HEK293 (cell line): ENCODE measurements at regions not wholly inside any gene's neighbourhood (a gene's known extent, or its start where the extent isn't known, plus 50 kb on each side); places are given as distances from the start of the nearest gene placed in this dataset.

Source experiments
- CTCF ChIA-PET: fragments of 350-600 bp; formaldehyde crosslinking; extraction: SDS; loops from one replicate; lab custom pipeline; 2021; ENCODE audit warnings: antibody characterized with exemption; lab: Yijun Ruan, JAX
- POLR2A ChIA-PET: fragments of 300-600 bp; formaldehyde crosslinking; extraction: SDS; loops from one replicate; lab custom pipeline; 2020; ENCODE audit warnings: antibody characterized with exemption, inconsistent platforms; lab: Yijun Ruan, JAX
- H3K27ac ChIP-seq: fragments of 200-500 bp; sonication (Bioruptor generic); 2 replicates; pipeline ENCODE4 v1.5.1; 2014; ENCODE audit warnings: low read depth, low read length, control low read depth, inconsistent platforms; ENCODE audit errors: extremely low read depth
- H3K36me3 ChIP-seq, 2 experiments: fragments of 200-500 bp in 1 of 2; sonication (Bioruptor generic) in 1 of 2; 1 replicate in 1 of 2; 2 replicates in 1 of 2; pipeline ENCODE4 v1.5.1; 2014 to 2017; ENCODE audit warnings: inconsistent platforms in 2 of 2, low read length in 2 of 2; ENCODE audit not compliant: control insufficient read depth in 2 of 2, insufficient read depth in 1 of 2
- H3K4me1 ChIP-seq: fragments of 200-500 bp; sonication (Bioruptor generic); 2 replicates; pipeline ENCODE4 v1.5.1; 2014; ENCODE audit warnings: mild to moderate bottlenecking, low read length, inconsistent platforms; ENCODE audit not compliant: control insufficient read depth, insufficient read depth
- H3K4me3 ChIP-seq: 2 replicates; pipeline ENCODE4 v1.5.1; 2011; ENCODE audit warnings: low read depth, mild to moderate bottlenecking, control low read depth, low read length, moderate library complexity
- H3K9me3 ChIP-seq: fragments of 200-500 bp; sonication (Bioruptor generic); 2 replicates; pipeline ENCODE4 v1.5.1; 2014; ENCODE audit warnings: low read depth, low read length, inconsistent platforms; ENCODE audit not compliant: control insufficient read depth, insufficient read depth
- BCL11A ChIP-seq: fragments of 450-650 bp; formaldehyde crosslinking; IDR thresholded peaks from 2 replicates; pipeline ENCODE4 v1.5.1; 2016; ENCODE audit warnings: low read depth, missing biosample characterization, missing genetic modification characterization
- EGR2 ChIP-seq: fragments of 450-650 bp; formaldehyde crosslinking; IDR thresholded peaks from 2 replicates; pipeline ENCODE4 v1.5.1; 2016; ENCODE audit warnings: low read depth, missing biosample characterization, missing genetic modification characterization
- FEZF1 ChIP-seq: fragments of 450-650 bp; formaldehyde crosslinking; IDR thresholded peaks from 2 replicates; pipeline ENCODE4 v1.5.1; 2016; ENCODE audit warnings: missing biosample characterization, missing genetic modification characterization
- MEIS1 ChIP-seq: sonication (generic); formaldehyde crosslinking; IDR thresholded peaks from 2 replicates; pipeline ENCODE4 v1.8.1; 2022; ENCODE audit warnings: missing genetic modification reagents, mild to moderate bottlenecking, borderline replicate concordance
- PATZ1 ChIP-seq: fragments of 450-650 bp; formaldehyde crosslinking; IDR thresholded peaks from 2 replicates; pipeline ENCODE4 v1.5.1; 2016; ENCODE audit warnings: missing biosample characterization, missing genetic modification characterization
- REPIN1 ChIP-seq: fragments of 450-650 bp; formaldehyde crosslinking; IDR thresholded peaks from 2 replicates; pipeline ENCODE4 v1.5.1; 2017; ENCODE audit warnings: missing biosample characterization, missing genetic modification characterization, low read depth
- SCRT2 ChIP-seq: fragments of 450-650 bp; formaldehyde crosslinking; IDR thresholded peaks from 2 replicates; pipeline ENCODE4 v1.5.1; 2016; ENCODE audit warnings: missing biosample characterization, missing genetic modification characterization
- SP2 ChIP-seq: fragments of 450-650 bp; formaldehyde crosslinking; IDR thresholded peaks from 2 replicates; pipeline ENCODE4 v1.5.1; 2016; ENCODE audit warnings: missing biosample characterization, missing genetic modification characterization
- TCF7L2 ChIP-seq: IDR thresholded peaks from 2 replicates; pipeline ENCODE4 v1.6.1; 2011; ENCODE audit warnings: low read depth, mild to moderate bottlenecking, inconsistent platforms, low read length, moderate library complexity, borderline replicate concordance
- ZFP3 ChIP-seq: fragments of 450-650 bp; formaldehyde crosslinking; IDR thresholded peaks from 2 replicates; pipeline ENCODE4 v1.5.1; 2016; ENCODE audit warnings: low read depth, missing biosample characterization, missing genetic modification characterization
- ZFP69B ChIP-seq: fragments of 450-650 bp; formaldehyde crosslinking; IDR thresholded peaks from 2 replicates; pipeline ENCODE4 v1.5.1; 2016; ENCODE audit warnings: missing biosample characterization, missing genetic modification characterization
- ZNF19 ChIP-seq: fragments of 450-650 bp; formaldehyde crosslinking; IDR thresholded peaks from 2 replicates; pipeline ENCODE4; 2016; ENCODE audit warnings: missing biosample characterization, missing genetic modification characterization, low read depth
- ZNF223 ChIP-seq: fragments of 450-650 bp; formaldehyde crosslinking; IDR thresholded peaks from 2 replicates; pipeline ENCODE4 v1.5.1; 2016; ENCODE audit warnings: missing biosample characterization, missing genetic modification characterization
- ZNF302 ChIP-seq: fragments of 450-650 bp; formaldehyde crosslinking; IDR thresholded peaks from 2 replicates; pipeline ENCODE4 v1.5.1; 2016; ENCODE audit warnings: missing biosample characterization, missing genetic modification characterization, low read depth
- ZNF416 ChIP-seq: fragments of 450-650 bp; formaldehyde crosslinking; IDR thresholded peaks from 2 replicates; pipeline ENCODE4 v1.5.1; 2016; ENCODE audit warnings: missing biosample characterization, missing genetic modification characterization
- ZNF510 ChIP-seq: fragments of 450-650 bp; formaldehyde crosslinking; IDR thresholded peaks from 2 replicates; pipeline ENCODE4 v1.5.1; 2018; ENCODE audit warnings: mild to moderate bottlenecking, missing genetic modification characterization, missing biosample characterization; ENCODE audit not compliant: insufficient replicate concordance
- ZNF549 ChIP-seq: fragments of 450-650 bp; IDR thresholded peaks from 2 replicates; pipeline ENCODE4 v1.5.1; 2018; ENCODE audit warnings: missing biosample characterization, missing genetic modification characterization, mild to moderate bottlenecking, inconsistent platforms, moderate library complexity
- ZNF701 ChIP-seq: fragments of 450-650 bp; formaldehyde crosslinking; IDR thresholded peaks from 2 replicates; pipeline ENCODE4 v1.5.1; 2016; ENCODE audit warnings: missing biosample characterization, missing genetic modification characterization
- ZNF76 ChIP-seq: fragments of 450-650 bp; formaldehyde crosslinking; IDR thresholded peaks from 2 replicates; pipeline ENCODE4; 2016; ENCODE audit warnings: low read depth, missing biosample characterization, missing genetic modification characterization, borderline replicate concordance
- ZNF843 ChIP-seq: fragments of 450-650 bp; formaldehyde crosslinking; IDR thresholded peaks from 2 replicates; pipeline ENCODE4 v1.5.1; 2016; ENCODE audit warnings: missing biosample characterization, missing genetic modification characterization
- ZSCAN16 ChIP-seq: fragments of 450-650 bp; formaldehyde crosslinking; IDR thresholded peaks from 2 replicates; pipeline ENCODE4 v1.5.1; 2016; ENCODE audit warnings: missing biosample characterization, missing genetic modification characterization
- TF ChIP-seq, protein P1 (sequence below): fragments of 450-650 bp; formaldehyde crosslinking; IDR thresholded peaks from 2 replicates; pipeline ENCODE4 v1.5.1; 2016; ENCODE audit warnings: missing biosample characterization, missing genetic modification characterization

DNA sequence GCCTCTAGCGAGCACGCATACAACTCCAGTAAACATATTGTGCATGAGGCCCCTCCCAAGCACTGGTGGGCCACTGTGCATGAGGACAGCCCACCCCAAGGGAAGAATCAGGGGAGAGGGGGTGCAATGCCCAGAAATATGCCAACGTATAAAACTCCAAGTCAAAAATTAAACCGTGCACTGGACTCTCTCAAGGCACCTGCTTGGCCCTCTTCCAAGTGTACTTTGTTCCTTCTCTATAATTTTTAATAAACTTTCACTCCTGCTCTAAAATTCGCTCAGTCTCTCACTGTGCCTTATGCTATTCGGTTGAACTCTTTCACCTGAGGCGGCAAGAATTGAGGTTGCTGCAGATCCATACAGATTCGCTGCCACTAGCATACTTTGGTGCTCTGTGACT, 465.3 kb upstream of the TENM4 start:
- ChIA-PET POLR2A (no interaction called here), CTCF (no interaction called here)
- TF ChIP-seq ZFP3 (tag by site-specific recombination) (no peak), ZNF701 (tag by site-specific recombination) (no peak), ZNF76 (tag by site-specific recombination) (no peak), EGR2 (no peak), ZNF510 (tag by site-specific recombination) (no peak), FEZF1 (tag by site-specific recombination) (no peak), PATZ1 (no peak), REPIN1 (tag by site-specific recombination) (no peak), ZNF549 (no peak), ZNF416 (tag by site-specific recombination) (no peak)
- TF ChIP-seq, protein P1, sequence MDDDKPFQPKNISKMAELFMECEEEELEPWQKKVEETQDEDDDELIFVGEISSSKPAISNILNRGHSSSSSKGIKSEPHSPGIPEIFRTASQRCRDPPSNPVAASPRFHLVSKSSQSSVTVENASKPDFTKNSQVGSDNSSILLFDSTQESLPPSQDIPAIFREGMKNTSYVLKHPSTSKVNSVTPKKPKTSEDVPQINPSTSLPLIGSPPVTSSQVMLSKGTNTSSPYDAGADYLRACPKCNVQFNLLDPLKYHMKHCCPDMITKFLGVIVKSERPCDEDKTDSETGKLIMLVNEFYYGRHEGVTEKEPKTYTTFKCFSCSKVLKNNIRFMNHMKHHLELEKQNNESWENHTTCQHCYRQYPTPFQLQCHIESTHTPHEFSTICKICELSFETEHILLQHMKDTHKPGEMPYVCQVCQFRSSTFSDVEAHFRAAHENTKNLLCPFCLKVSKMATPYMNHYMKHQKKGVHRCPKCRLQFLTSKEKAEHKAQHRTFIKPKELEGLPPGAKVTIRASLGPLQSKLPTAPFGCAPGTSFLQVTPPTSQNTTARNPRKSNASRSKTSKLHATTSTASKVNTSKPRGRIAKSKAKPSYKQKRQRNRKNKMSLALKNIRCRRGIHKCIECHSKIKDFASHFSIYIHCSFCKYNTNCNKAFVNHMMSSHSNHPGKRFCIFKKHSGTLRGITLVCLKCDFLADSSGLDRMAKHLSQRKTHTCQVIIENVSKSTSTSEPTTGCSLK (tag by site-specific recombination): no peak

GRCh38 chr11:79902493-79902892, 461.7 kb upstream of the TENM4 start:
- no peak overlapping the region for H3K4me3 ChIP-seq
- TF ChIP-seq ZFP69B (tag by site-specific recombination): no peak
- TF ChIP-seq, all 188 proteins: peak for 0
- no peaks in the 10 kb centered on the region for H3K4me1 ChIP-seq
- H3K27ac ChIP-seq: no peak overlapping the region
- ChIA-PET CTCF (no interaction called here), POLR2A (no interaction called here)
- H3K36me3 ChIP-seq: no peaks in the 10 kb centered on the region
- no peaks in the 10 kb centered on the region for H3K9me3 ChIP-seq

More for the DNA sequence above, 465.3 kb upstream of the TENM4 start:
- no peaks in the 10 kb centered on the region for H3K36me3 ChIP-seq
- H3K4me1 ChIP-seq: no peaks in the 10 kb centered on the region
- no peak overlapping the region for H3K27ac ChIP-seq
- no peaks in the 10 kb centered on the region for H3K9me3 ChIP-seq
- H3K4me3 ChIP-seq: no peak overlapping the region

GRCh38 chr11:79897896-79898295, 457.1 kb upstream of the TENM4 start:
- ChIA-PET POLR2A (no interaction called here), CTCF (no interaction called here)
- no peaks in the 10 kb centered on the region for H3K4me1 ChIP-seq
- H3K4me3 ChIP-seq: no peak overlapping the region
- H3K9me3 ChIP-seq: no peaks in the 10 kb centered on the region
- H3K27ac ChIP-seq: no peak overlapping the region
- no peak for TF ChIP-seq ZNF302 (tag by site-specific recombination)
- TF ChIP-seq SCRT2 (tag by site-specific recombination): no peak
- no peak for TF ChIP-seq ZNF843 (tag by site-specific recombination)
- TF ChIP-seq REPIN1 (tag by site-specific recombination): no peak
- no peak for TF ChIP-seq TCF7L2
- TF ChIP-seq BCL11A (tag by site-specific recombination): no peak
- TF ChIP-seq ZNF19 (tag by site-specific recombination): no peak
- TF ChIP-seq MEIS1 (CRISPR knock-in tag): no peak
- no peak for TF ChIP-seq ZNF223 (tag by site-specific recombination)
- TF ChIP-seq SP2 (tag by site-specific recombination): no peak
- no peak for TF ChIP-seq ZSCAN16 (tag by site-specific recombination)
- TF ChIP-seq, all 188 proteins: peak for 0
- no peaks in the 10 kb centered on the region for H3K36me3 ChIP-seq
